AML-193 (cell line): ENCODE measurements at regions not wholly inside any gene's neighbourhood (a gene's known extent, or its start where the extent isn't known, plus 50 kb on each side); places are given as distances from the start of the nearest gene placed in this dataset.
"Not testable (repeated sequence)": the region's sequence is repeated elsewhere in the genome, so short reads cannot be mapped to it uniquely, and the experiment has no call there.

Experiments used
- DNase-seq, 2 experiments: peaks; one replicate each; lab custom pipeline; 2025; lab: John Stamatoyannopoulos, UW

- DNase-seq = no peak
Measured at GRCh38 chr3:10665592-10665991, 150.4 kb upstream of the SLC6A11 start.

- no peak for DNase-seq
Measured at GRCh38 chr3:10666621-10667020, 149.4 kb upstream of the SLC6A11 start.

- no peak for DNase-seq
Measured at GRCh38 chr3:10667269-10667668, 148.8 kb upstream of the SLC6A11 start.

- no peak for DNase-seq
Measured at GRCh38 chr3:10667901-10668476, 148.0 kb upstream of the SLC6A11 start.

GRCh38 chr3:10669490-10670048, 146.5 kb upstream of the SLC6A11 start:
- no peak for DNase-seq

GRCh38 chr3:10672422-10672821, 143.6 kb upstream of the SLC6A11 start:
- DNase-seq = no peak

- no peak for DNase-seq
Measured at GRCh38 chr3:10674578-10674977, 141.4 kb upstream of the SLC6A11 start.

GRCh38 chr3:10676905-10677304, 139.1 kb upstream of the SLC6A11 start:
- DNase-seq = no peak

GRCh38 chr3:10678796-10679376, 137.1 kb upstream of the SLC6A11 start:
- no peak for DNase-seq

- DNase-seq = no peak
Measured at GRCh38 chr3:10680796-10681195, 135.2 kb upstream of the SLC6A11 start.

- no peak for DNase-seq
Measured at GRCh38 chr3:10682692-10683091, 133.3 kb upstream of the SLC6A11 start.

GRCh38 chr3:10683106-10683505, 132.9 kb upstream of the SLC6A11 start:
- no peak for DNase-seq

GRCh38 chr3:10688126-10688525, 127.9 kb upstream of the SLC6A11 start:
- no peak for DNase-seq

GRCh38 chr3:10688548-10689172, 127.4 kb upstream of the SLC6A11 start:
- DNase-seq = no peak

- no peak for DNase-seq
Measured at GRCh38 chr3:10692039-10692622, 123.9 kb upstream of the SLC6A11 start.

- DNase-seq = no peak
Measured at GRCh38 chr3:10693457-10693856, 122.6 kb upstream of the SLC6A11 start.

GRCh38 chr3:10694179-10694578, 121.8 kb upstream of the SLC6A11 start:
- no peak for DNase-seq

- DNase-seq = not testable (repeated sequence)
Measured at GRCh38 chr3:10695186-10695585, 120.8 kb upstream of the SLC6A11 start.

- no peak for DNase-seq
Measured at GRCh38 chr3:10695595-10696285, 120.3 kb upstream of the SLC6A11 start.

- no peak for DNase-seq
Measured at GRCh38 chr3:10697918-10698317, 118.1 kb upstream of the SLC6A11 start.

GRCh38 chr3:10700821-10701220, 115.2 kb upstream of the SLC6A11 start:
- DNase-seq = no peak

GRCh38 chr3:10702961-10703740, 112.9 kb upstream of the SLC6A11 start:
- no peak for DNase-seq
